Esophagus squamous epithelium (tissue), 5 donors: ENCODE measurements at regions not wholly inside any gene's neighbourhood (a gene's known extent, or its start where the extent isn't known, plus 50 kb on each side); places are given as distances from the start of the nearest gene placed in this dataset.

ENCODE experiments used
- DNase-seq: peaks from one replicate; lab custom pipeline; 2025; lab: John Stamatoyannopoulos, UW
- H3K27ac ChIP-seq, 4 donors: fragments of 200-600 bp; sonication (generic); one replicate each; pipeline ENCODE4 v1.5.1; 2016 to 2019; ENCODE audit warnings: mild to moderate bottlenecking in 1 of 4
- H3K27me3 ChIP-seq, 4 donors: fragments of 200-600 bp; sonication (generic); 1 replicate in 3 of 4; 2 replicates in 1 of 4; pipeline versions ENCODE4 v1.5.1 to v1.6.0; 2017 to 2021; ENCODE audit warnings: antibody characterized with exemption in 1 of 4
- H3K36me3 ChIP-seq, 3 donors: fragments of 200-600 bp; sonication (generic); one replicate each; pipeline ENCODE4 v1.5.1; 2016 to 2019
- H3K4me1 ChIP-seq, 3 donors: fragments of 200-600 bp; sonication (generic); one replicate each; pipeline ENCODE4 v1.5.1; 2017 to 2019
- H3K4me3 ChIP-seq, 4 donors: fragments of 200-600 bp; sonication (generic); 1 replicate in 3 of 4; 2 replicates in 1 of 4; pipeline ENCODE4 v1.5.1; 2016 to 2019; ENCODE audit warnings: mild to moderate bottlenecking in 2 of 4, moderate library complexity in 1 of 4
- H3K9me3 ChIP-seq, 3 donors: fragments of 200-600 bp; sonication (generic); one replicate each; pipeline ENCODE4 v1.5.1; 2016 to 2019
- POLR2A ChIP-seq, 4 donors: fragments of 450-650 bp; IDR thresholded peaks; one replicate each; pipeline ENCODE4 v1.6.1; 2017; ENCODE audit warnings: antibody characterized with exemption in 4 of 4, mild to moderate bottlenecking in 4 of 4, moderate library complexity in 3 of 4
- WGBS, 2 donors: methylation state at CpG; one replicate each; pipeline ENCODE4 v1.1.5; 2018; 5-methylcytosine and 5-hydroxymethylcytosine counted together
- intact Hi-C: fragments of 100-400 bp; cut with DNase I; formaldehyde crosslinking; loops from one replicate; pipeline ENCODE4 v1.15.0; 2022
- TF ChIP-seq, protein P1 (sequence below), 6 experiments: fragments of 450-650 bp in 4 of 6; fragments of 200-600 bp in 2 of 6; sonication (generic) in 2 of 6; IDR thresholded peaks; one replicate each; pipeline ENCODE4 v1.5.1; 2016 to 2019; ENCODE audit warnings: antibody characterized with exemption in 6 of 6, mild to moderate bottlenecking in 4 of 6, moderate library complexity in 4 of 6
- donor health status: DM: yes; HTN: yes; CAD: no.

DNA sequence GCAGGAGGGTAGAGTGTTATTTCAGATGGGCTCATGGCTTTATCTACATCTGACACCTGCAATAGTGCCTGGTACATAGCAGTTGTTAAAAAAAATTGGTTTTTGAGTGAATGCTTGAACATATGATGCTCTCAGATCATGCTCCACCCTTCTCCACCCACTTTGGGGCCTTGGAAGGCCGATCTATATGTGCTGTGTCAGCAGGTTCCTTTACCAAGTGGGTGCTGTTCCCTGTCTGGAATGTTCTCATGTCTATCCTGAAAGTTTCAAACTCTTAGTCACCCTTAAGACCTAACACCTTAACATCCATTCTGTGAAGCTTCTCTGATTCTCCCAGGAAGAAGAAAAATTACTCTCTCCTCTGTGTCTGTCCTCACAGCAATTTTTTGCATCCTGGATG is 556.3 kb upstream of the TBX3 start:
- Histone ChIP-seq H3K27me3 (peaks cover 0 to 7% (median 0%) of the 10 kb centered on the region in 4 donors), H3K9me3 (no peaks in the 10 kb centered on the region), H3K27ac (no peak overlapping the region), H3K4me3 (no peak overlapping the region), H3K36me3 (no peaks in the 10 kb centered on the region), H3K4me1 (no peaks in the 10 kb centered on the region)
- no peak for TF ChIP-seq POLR2A (IDR thresholded peaks at IDR 0.05)
- TF ChIP-seq, protein P1, sequence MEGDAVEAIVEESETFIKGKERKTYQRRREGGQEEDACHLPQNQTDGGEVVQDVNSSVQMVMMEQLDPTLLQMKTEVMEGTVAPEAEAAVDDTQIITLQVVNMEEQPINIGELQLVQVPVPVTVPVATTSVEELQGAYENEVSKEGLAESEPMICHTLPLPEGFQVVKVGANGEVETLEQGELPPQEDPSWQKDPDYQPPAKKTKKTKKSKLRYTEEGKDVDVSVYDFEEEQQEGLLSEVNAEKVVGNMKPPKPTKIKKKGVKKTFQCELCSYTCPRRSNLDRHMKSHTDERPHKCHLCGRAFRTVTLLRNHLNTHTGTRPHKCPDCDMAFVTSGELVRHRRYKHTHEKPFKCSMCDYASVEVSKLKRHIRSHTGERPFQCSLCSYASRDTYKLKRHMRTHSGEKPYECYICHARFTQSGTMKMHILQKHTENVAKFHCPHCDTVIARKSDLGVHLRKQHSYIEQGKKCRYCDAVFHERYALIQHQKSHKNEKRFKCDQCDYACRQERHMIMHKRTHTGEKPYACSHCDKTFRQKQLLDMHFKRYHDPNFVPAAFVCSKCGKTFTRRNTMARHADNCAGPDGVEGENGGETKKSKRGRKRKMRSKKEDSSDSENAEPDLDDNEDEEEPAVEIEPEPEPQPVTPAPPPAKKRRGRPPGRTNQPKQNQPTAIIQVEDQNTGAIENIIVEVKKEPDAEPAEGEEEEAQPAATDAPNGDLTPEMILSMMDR (IDR thresholded peaks at IDR 0.05): no peak
- WGBS, 2 donors: 40 to 42% methylated on average over 1 of the region's 1 CpG
- intact Hi-C loops: no loop called here
- no peak for DNase-seq

DNA sequence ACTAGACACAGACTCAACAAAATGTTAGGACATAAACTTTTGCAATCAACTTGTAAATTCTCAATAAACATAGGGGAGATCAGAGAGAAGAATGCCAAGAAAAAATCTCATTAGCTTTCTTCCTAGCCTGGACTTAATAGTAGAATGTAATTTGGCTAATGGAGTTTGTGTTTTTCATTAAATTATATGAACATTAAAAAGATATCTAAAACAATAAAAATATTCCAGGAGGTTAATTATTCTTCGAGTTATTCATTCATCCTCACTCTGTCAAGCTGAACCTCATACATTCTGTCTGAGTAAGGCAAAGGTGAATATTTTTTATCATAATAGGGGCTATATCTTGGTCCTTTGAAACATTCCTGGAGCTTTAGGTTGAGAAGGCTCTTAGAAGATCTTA is 551.9 kb upstream of the TBX3 start:
- Histone ChIP-seq H3K9me3 (no peaks in the 10 kb centered on the region), H3K4me3 (no peak overlapping the region), H3K27me3 (peaks cover 0 to 14% (median 0%) of the 10 kb centered on the region in 4 donors), H3K27ac (no peak overlapping the region), H3K4me1 (no peaks in the 10 kb centered on the region), H3K36me3 (no peaks in the 10 kb centered on the region)
- intact Hi-C loops: no loop called here
- no peak for TF ChIP-seq POLR2A (IDR thresholded peaks at IDR 0.05)
- TF ChIP-seq, protein P1 (IDR thresholded peaks at IDR 0.05): no peak
- no peak for DNase-seq
- WGBS, 2 donors: 0 to 68% methylated on average over 1 of the region's 1 CpG

DNA sequence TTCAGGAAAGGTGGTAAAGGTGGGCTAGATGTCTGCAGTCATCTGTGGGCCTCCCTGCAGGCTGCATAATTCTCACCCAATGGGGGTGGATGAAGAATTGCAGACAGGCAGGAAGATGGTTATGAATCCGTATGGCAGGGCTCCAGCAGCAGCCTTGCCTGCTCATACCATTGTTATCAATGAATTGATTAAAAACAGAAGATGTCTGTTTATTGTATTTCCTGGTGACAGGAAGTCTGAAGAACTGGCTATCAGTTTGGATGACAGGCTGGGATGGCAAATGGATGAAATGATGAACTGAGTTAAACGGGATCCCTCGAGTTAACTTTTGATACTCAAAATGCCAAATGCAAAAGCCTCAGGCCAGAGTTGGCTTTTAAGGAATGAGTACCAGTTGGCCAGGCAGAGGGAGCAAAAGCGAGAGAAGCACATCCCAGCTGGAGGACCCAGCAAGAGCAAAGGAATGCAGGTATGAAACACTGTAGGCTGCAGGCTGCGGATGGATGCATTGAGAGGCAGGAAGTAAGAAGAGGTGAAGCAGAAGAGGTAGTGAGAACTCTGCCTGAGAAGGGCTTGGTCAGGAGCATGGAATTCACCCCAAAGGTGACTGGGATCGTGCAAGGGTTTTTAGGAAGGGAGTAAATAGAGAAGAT is 550.0 kb upstream of the TBX3 start:
- no peak for DNase-seq
- Histone ChIP-seq H3K36me3 (no peaks in the 10 kb centered on the region), H3K9me3 (no peaks in the 10 kb centered on the region), H3K27ac (no peak overlapping the region), H3K4me3 (no peak overlapping the region), H3K27me3 (peaks cover 0 to 14% (median 0%) of the 10 kb centered on the region in 4 donors), H3K4me1 (no peaks in the 10 kb centered on the region)
- WGBS, 2 donors: 56 to 77% methylated on average over 6 of the region's 6 CpGs
- intact Hi-C loops: no loop called here
- no peak for TF ChIP-seq POLR2A (IDR thresholded peaks at IDR 0.05)
- TF ChIP-seq, protein P1 (IDR thresholded peaks at IDR 0.05): no peak

DNA sequence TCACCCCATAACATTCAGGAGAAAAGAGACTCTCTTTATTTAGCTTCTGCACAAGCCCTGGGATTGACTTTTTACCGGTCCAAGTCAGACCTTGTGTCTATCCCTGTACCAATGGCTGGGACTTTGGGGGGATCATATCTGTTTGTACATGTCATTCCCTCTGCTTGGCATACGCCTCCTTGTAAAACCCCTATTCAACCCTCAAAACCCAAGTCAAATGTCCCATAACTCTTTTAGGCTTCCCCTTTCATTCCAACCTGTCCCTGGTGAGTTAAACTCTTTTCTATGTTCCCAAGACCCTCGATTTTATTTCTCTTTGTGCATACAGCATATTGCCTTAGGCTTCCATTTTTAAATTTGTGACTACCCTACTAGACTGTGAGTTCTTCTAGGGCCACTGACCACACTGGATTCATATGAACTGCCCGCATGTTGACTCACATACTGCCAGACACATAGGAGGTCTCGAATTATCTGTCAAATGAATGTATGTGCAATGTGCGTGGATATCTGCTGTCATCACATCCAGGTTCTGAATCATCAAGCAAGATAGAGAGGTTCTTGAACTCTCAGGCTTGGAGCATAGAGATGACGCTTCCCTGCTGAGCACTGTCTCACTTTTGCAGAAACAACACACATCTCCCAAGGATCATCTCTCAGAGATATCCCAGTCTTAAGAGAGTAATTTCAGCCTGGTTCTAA is 548.6 kb upstream of the TBX3 start:
- intact Hi-C loops: no loop called here
- 88 to 90% methylated on average over 7 of the region's 7 CpGs for WGBS, 2 donors
- TF ChIP-seq, protein P1 (IDR thresholded peaks at IDR 0.05): no peak
- TF ChIP-seq POLR2A (IDR thresholded peaks at IDR 0.05): no peak

DNA sequence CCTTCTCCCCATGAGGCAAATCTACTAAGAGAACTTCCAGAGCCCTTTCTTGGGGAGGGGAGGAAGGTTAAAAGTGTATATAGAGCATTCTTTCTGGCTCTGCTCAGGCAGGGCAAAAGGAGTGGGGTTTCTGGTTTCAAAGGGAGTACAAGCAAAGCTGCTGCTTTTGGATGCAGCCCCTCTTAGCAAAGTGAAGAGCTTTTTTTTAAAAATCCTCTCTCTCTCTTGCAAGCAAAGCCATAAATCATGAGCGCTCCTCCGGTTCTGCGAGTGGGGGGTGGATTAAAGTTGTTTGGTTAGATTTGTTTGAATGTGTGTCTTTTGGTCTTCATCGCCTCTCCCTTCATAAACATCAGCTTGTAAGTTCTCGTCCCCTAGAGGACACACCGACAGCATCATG is 546.6 kb upstream of the TBX3 start:
- Histone ChIP-seq H3K4me3 (no peak overlapping the region), H3K27ac (no peak overlapping the region), H3K27me3 (peaks cover 0 to 13% (median 0%) of the 10 kb centered on the region in 4 donors), H3K36me3 (no peaks in the 10 kb centered on the region), H3K4me1 (peaks cover 0 to 10% (median 3%) of the 10 kb centered on the region in 3 donors), H3K9me3 (no peaks in the 10 kb centered on the region)
- intact Hi-C loops: no loop called here
- 41 to 46% methylated on average over 5 of the region's 6 CpGs for WGBS, 2 donors
- TF ChIP-seq POLR2A (IDR thresholded peaks at IDR 0.05): no peak
- TF ChIP-seq, protein P1 (IDR thresholded peaks at IDR 0.05): no peak
- DNase-seq: no peak

More for the DNA sequence above, 548.6 kb upstream of the TBX3 start:
- Histone ChIP-seq H3K4me3 (no peak overlapping the region), H3K4me1 (peaks cover 0 to 4% (median 0%) of the 10 kb centered on the region in 3 donors), H3K27me3 (peaks cover 0 to 14% (median 0%) of the 10 kb centered on the region in 4 donors), H3K27ac (no peak overlapping the region), H3K9me3 (no peaks in the 10 kb centered on the region), H3K36me3 (no peaks in the 10 kb centered on the region)
- no peak for DNase-seq
